GM21528 (cell line): ENCODE measurements at regions not wholly inside any gene's neighbourhood (a gene's known extent, or its start where the extent isn't known, plus 50 kb on each side); places are given as distances from the start of the nearest gene placed in this dataset.

Experiments used
- ATAC-seq: cut with Tn5 transposase; IDR thresholded peaks from one replicate; pipeline ENCODE4 v1.9.1; 2021; ENCODE audit warnings: mild to moderate bottlenecking, moderate library complexity; ENCODE audit not compliant: unreplicated experiment, low FRiP score

DNA sequence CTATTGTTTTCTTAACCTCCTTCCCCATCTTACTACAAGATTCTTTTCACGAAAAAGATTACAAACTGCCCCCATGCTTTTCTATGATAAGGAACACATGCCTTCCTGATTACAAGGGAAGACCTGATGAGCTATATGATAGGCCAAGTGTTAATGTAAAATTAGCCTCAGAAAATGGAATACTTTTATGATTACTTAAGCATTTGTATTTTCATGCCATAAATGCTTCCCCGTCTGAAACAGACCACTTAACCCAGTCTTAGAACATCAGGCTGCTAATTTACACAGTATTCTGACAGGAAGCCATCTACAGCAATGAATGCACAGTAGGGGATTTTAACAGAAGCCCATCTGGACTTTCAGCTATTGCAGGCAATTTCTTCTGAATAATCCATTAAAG, 274.9 kb downstream of the HAO1 start:
- no peak for ATAC-seq

DNA sequence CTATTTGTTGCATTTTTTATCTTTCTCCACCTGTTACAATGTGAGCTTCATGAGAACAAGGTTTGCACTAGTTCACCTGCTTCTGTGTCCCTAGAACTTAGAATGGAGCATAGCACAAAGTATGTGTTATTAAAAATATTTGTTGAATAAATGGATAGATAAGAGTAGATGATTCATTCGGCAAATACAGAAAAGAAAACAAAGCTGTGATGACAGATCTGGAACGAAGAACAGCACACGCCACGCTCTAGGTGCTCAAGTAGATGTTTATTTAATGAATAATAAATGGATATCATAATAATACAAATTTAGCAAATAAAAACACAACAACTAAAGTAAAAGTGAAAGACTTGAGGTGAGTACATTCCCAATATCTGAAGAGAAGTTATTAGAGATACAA, 273.1 kb downstream of the HAO1 start:
- no peak for ATAC-seq

DNA sequence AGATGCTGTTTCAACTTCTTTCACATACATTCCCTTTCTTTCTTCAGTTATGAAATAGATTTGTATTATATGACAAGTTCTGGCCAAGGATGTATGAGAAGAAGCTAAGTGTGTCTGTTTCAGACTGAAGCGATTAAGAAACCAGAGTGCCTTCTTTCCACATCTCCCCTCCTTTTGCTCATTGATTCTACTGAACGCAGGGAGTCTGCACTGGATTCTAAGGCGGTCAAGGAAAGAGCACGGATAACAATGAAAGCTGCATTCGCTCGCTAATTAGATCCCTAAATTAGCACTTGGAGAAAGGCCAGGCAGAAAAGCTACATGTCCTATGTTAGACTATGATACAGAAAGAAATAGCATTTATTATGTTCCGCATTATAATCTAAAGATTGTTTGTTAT, 267.7 kb downstream of the HAO1 start:
- ATAC-seq = no peak

DNA sequence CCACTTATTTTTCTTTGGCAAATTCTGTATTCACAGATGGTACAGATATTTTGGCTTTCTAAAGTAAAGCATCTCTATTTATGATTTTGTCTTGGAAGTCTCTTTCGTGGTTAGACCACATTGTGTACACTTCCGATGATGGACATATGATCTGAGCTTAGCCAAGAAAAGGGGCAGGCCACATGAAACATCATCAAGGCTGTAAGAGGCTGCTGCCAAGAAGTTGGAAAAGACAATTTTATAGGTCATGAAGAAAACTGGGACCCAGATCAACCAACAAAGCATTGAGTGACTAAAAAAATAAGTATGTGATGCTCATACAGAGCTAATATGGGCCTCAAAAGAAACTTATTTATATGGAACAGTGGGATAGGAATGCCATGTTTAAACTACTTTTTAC, 266.4 kb downstream of the HAO1 start:
- ATAC-seq = no peak

DNA sequence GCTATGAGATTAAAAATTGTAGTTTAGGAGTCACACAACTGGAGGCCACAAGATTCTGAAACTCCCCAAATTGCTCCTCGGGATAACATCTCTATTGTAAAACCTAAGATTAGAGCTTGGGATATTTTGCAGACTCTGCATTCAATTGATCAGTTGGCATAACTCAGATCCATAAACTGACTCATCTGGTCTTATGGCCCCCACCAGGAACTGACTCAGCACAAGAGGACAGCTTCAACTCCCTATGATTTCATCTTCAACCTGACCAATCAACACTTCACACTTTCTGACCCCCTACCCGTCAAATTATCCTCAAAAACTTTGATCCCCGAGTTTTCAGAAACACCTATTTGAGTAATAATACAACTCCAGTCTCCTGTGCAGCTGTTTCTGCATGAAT, 257.3 kb downstream of the HAO1 start:
- ATAC-seq = no peak

DNA sequence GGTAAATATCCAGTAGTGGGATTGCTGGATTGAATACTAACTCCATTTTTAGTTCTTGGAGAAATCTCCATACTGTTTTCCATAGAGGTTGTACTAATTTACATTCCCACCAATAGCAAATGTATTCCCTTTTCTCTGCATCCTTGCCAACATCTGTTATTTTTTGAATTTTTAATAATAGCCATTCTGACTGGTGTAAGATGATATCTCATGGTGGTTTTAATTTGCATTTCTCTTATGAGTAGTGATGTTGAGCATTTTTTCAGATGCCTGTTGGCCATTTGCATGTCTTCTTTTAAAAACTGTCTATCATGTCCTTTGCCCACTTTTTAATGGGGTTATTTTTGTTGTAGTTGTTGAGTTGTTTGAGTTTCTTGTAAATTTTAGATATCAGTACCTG, 253.2 kb downstream of the HAO1 start:
- no peak for ATAC-seq

DNA sequence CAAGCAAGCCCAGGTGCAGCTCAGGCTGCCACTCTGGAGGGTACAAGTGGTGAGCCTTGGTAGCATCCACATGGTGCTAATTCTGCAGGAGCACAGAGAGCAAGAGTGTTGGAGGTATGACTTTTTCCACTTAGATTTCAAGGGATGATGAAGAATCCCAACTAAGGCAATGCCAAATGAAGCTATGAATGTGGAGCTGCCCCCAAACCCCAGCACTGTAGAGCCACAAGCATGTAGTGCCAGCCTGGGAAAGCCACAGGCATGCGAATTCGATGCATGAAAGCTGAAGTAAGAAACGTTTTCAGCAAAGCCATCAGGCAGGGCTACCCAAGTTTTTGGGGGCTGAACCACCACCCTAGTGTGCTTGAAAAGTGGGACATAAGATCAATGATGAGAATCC, 251.1 kb downstream of the HAO1 start:
- no peak for ATAC-seq

DNA sequence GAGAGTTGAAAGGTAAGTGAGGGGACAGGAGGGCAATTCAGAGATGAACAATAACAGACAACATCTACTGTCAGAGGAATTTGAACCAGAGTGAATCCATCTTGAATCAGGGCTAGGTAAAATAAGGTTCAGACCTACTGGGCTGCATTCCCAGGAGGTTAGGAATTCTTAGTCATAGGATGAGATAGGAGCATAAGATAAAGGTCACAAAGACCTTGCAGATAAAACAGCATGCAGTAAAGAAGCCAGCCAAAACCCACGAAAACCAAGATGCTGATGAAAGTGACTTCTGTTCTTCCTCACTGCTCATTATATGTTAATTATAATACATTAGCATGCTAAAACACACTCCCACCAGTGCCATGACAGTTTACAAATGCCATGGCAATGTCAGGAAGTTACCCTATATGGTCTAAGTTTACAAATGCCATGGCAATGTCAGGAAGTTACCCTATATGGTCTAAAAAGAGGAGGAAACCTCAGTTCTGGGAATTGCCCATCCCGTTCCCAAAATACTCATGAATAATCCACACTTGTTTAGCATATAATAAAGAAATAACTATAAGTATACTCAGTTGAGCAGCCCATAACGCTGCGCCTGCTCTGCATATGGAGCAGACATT, 248.5 kb downstream of the HAO1 start:
- ATAC-seq = no peak

DNA sequence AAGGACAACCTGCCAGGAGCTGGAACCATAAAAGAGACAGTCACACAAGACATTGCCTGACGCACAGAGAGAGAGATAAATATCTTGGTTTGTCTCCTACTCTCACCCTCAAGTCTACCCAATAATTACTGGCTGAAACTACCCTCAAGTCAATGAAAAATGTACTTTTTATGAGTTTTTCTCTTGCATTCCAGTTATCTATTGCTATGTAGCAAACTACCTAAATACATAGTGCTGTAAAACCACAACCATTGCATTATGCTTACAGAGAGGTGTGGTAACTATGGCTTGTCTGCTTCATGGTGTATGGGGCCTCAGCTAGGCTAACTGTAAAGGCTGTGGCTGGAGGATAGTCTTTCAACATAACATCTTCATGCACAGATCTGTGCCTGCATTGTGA, 247.8 kb downstream of the HAO1 start:
- ATAC-seq = no peak

DNA sequence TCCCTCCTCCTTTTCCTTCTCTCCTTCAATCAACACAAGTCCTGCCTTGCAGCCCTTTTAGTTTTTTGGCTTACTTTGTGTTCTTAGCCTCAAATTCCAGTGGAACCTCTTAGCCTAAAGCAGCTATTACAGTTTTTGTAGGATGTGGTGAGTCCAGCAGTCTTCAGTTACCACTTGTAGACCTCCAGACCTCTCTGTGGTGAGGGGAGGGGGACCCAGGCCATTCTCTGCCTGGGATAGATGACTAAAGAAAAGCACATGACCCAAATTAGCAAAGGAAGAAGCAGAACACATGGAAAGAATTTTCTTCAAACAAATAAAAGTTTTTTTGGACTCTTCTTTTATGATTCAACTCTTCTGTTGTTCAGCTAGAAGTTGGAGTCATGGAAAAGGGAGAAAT, 246.5 kb downstream of the HAO1 start:
- no peak for ATAC-seq

DNA sequence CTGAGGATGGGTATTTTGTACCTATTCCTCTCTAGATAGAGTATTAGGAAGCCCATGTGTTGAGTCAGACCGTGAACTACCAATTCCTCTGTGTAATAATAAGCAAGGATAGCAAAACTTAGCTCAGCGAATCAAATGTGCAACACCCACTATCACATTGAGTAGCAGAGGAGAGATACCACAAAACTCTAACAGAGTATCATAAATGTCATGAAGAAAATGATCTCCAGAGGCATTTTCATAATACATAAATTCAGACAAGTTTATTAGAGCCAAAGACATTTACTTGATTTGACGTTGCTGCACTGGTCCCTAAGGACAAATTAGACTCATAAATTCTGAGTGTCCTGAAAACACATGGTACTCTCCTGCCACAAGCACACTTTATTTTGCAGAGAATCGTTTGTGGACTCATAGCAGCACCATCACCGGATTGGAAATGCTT, 245.2 kb downstream of the HAO1 start:
- ATAC-seq = no peak

DNA sequence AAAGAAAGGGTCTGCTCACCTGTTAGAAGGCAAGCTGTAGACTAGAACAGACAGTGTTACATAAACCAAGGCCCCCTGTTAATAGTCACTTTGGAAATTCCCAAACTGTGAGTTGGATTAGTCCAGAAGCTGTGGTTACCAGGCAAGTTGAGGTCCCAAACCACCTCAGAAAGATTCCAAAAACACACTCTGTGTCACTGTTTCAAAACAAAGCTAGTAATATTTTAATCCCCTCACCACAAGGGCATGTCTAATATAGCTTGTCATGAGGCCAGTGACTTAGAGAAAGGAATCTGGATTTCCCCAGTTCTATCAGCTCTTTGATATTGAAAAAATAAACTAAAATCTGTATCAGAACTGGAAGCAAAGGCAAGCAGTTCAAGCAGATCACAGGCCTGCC, 244.6 kb downstream of the HAO1 start:
- no peak for ATAC-seq

DNA sequence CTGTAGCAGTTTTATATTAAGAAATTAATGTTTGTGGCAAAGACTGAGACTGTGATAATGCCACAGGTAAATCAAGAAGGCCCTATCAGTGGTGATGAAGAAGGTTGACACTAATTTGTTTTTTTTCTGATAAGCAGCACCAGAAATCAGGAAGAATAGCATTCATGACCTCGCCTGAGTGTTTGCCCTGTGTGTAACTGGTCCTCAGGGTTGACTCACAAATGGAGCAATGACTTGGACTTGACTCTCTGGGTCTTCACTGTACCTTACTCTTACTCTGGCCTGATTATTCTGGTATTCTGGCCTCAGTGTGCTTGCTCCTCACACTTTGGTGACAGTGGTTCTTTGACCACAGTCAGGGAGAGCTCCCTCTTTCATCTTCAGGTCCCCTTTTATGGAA, 243.9 kb downstream of the HAO1 start:
- ATAC-seq = no peak

DNA sequence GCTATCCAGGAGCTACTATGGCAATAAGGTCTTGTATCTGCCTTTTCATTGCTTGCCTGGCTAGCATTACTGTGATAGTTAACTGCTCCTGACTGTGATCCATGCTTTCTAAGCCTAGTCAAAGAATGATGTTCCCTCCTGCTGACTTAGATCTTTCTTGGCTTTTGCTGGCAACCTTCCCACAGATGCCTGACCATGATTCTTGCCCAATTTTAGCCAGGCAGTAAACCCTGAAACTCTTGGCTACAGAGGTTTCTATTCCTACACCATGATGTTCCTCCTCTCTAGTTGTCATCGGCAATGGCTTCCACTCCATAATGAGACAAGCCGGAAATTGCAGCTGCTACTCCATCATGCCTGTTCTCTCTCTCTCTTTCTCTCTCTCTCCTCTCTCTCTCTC, 238.1 kb downstream of the HAO1 start:
- no peak for ATAC-seq

DNA sequence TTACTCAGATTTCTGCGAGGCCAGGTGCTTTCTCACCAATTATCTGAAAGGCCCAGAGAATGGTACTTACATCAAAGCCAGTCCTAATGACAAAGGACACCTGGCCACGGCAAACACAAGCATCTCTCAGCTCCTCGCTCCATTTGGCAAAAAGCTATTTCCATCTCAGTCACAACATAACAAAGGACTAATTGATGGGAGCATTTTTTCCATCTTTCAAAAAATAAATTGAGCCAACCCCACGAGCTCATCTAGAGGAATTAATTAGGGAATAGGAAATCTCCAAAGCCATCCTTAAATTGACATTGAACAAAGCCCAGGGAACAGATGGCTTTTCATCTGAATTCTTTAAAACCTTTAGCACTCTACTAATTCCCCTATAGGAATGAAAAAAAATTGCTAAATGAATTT, 236.7 kb downstream of the HAO1 start:
- ATAC-seq = no peak

DNA sequence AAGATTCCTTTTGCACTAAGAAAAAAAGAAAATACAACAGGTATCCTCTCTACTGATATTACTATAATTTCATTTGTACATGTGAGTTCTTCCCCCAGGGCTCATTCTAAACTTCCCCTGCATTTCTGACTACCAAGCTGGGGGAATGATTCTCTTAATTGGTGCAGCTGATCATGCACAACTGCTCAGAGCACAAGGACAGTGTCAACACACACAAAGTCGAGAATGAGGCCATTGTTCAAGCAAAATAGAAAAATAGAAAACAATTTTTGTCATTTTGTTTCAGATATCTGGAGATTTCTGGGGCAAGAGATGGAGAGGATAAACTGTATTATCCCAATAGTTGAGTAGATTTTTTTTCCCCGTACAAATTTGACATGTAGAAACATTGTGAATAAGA, 236.3 kb downstream of the HAO1 start:
- no peak for ATAC-seq

DNA sequence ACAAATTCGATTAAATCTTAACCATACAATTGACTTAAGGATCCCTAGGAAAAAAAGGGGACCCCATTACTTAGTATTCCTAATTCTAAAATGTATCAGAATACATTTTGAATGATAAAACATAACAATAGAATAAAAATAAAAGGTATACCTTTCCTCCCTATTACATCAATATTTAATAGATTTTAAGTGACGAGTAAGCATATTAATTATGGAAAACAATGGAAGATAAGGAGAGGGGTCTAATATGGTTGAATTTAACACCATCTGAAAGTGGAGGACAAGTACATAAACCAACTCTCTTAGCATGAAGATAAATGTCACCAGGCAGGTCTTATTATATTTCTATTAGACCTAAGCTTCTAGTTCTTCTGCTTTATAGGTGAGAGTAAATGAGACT, 232.1 kb downstream of the HAO1 start:
- no peak for ATAC-seq

DNA sequence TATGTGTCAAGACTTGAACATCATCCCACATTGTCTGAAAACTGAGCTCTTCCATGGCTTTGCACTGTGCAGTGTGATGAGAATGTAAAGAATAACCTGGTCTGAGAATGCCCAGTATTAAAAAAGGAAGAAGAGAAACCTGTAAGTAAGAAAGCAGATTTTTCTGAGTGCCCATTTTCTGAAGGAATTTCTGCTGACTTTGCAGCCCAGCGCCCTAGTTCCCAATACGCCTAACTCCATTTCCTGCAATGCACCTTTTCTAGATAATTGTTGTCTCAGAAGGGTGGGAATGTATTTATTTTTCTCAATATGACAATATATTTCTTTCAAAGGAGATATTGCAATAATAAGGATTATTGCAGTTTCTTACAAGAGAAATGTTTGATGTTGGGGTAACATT, 231.5 kb downstream of the HAO1 start:
- ATAC-seq = no peak

DNA sequence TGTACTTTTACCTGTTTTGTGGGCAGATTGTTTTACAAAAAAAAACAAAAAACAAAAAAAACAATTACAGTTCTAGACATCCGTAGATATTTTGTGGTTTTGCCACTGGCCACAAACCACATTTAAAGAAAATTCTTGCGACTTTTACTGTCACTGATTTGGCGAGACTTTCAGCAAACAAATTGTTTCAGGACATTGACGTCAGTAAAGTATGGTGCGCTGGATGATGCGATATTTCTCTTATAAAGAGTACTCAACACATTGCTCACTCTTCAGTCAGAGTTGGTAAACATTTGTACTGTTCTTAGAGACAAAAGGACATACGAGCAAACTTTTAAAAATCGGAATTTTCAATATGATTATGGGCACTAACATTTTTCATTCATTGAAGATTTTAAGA, 229.8 kb downstream of the HAO1 start:
- ATAC-seq = no peak

DNA sequence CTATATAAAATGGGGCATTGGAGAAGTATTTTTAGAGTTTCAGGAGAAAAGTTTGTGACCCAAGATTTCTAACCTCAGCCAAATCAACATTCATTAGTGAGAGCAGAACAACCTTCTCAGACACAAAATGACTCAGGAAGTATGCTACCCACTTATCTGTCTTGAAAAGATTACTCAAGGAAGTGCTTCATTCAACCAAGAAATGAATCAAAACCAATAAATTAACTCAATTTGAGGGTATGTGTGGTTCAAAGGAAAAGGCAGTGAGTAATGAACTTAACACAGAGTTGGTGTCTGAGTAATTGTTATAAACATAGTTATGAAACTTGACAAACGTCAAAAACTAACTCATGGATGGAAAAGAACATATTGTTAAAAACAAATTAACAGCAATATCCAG, 227.6 kb downstream of the HAO1 start:
- ATAC-seq = no peak

DNA sequence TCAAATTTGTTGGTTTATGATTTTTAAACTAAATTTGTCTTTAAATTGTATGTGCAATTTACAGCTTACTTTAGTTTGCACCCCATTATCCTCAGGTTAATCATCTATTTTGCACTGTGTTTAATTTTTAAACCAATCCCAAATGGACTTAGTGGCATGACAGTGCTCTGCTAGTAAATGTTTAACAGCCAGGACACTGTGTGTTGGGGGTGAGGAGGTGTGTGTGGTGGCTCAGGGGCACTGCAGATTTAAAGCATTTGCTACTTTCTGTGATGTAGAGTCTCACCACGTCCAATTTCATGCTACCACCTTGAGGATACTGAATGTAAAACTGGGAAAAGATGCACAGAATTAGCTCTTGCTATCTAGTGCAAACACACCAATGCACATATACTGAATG, 225.7 kb downstream of the HAO1 start:
- no peak for ATAC-seq

DNA sequence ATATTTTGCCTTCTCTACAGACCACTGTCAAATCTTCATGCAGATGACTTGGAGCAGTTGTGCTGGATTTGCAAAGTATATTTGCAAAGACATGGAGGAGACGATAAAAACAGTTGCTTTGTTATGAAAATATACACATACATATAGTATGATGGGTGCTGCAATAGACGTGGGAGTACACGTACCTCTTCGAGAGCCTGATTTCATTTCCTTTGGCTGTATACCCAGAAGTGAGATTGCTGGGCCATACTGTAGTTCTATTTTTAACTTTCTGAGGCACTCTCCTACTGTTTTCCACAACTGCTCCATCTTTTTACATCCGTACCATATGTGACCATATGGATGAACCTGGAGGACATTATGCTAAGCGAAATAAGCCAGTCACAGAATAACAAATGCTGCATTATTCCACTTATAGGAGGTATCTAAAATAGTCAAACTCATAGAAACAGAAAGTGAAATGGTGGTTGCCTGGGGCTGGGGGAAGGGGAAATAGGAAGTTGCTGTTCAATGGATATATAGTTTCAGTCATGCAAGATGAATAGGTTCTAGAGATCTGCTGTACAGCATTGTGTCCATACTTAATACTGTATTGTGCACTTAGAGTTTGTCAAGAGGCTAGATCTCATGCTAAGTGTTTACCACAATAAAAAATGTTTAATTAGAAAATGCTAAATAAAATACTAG, 223.8 kb downstream of the HAO1 start:
- no peak for ATAC-seq

DNA sequence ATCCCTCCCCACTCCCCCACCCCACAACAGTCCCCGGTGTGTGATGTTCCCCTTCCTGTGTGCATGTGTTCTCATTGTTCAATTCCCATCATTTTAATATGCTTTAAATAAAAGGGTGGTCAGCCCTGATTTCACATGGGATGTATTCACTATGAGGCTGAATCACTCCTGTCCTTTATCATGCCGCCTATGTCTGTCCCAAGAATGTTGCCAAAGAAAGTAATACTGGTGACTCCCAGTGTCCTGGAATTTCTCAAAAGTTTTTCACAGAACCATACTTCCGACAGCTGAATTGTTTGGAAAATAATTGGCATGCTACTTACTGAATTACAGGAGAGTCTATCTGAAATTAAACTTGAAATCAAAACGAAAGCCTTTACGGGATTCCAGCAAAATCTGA, 217.7 kb downstream of the HAO1 start:
- no peak for ATAC-seq
